Ovary (tissue), 7 donors: ENCODE measurements at regions not wholly inside any gene's neighbourhood (a gene's known extent, or its start where the extent isn't known, plus 50 kb on each side); places are given as distances from the start of the nearest gene placed in this dataset.

ENCODE experiments used
- DNase-seq, 5 donors: peaks; one replicate each; pipeline ENCODE4 v3.0.0-alpha.2; 2019 to 2020
- H3K27ac ChIP-seq, 2 donors: fragments of 200-600 bp; one replicate each; pipeline versions ENCODE4 v1.5.1 to v1.8.0; 2019 to 2022
- H3K27me3 ChIP-seq: fragments of 200-600 bp; one replicate; pipeline ENCODE4 v1.8.0; 2022
- H3K36me3 ChIP-seq: fragments of 200-600 bp; sonication (generic); one replicate; pipeline ENCODE4 v1.5.1; 2019
- H3K4me1 ChIP-seq: one replicate; pipeline ENCODE4 v1.8.1; 2013; ENCODE audit warnings: mild to moderate bottlenecking, moderate library complexity; ENCODE audit not compliant: insufficient read depth
- H3K4me3 ChIP-seq: fragments of 200-600 bp; sonication (generic); one replicate; pipeline ENCODE4 v1.5.1; 2017
- H3K9me3 ChIP-seq, 2 donors: fragments of 200-600 bp in 1 of 2; sonication (generic) in 1 of 2; one replicate each; pipeline versions ENCODE4 v1.5.1 to v1.8.1; 2013 to 2019; ENCODE audit warnings: mild to moderate bottlenecking in 1 of 2, moderate library complexity in 1 of 2
- EP300 ChIP-seq: sonication (generic); formaldehyde crosslinking; IDR thresholded peaks from one replicate; pipeline ENCODE4 v1.6.1; 2017; ENCODE audit warnings: antibody characterized with exemption
- POLR2A ChIP-seq: fragments of 450-650 bp; IDR thresholded peaks from one replicate; pipeline ENCODE4 v1.6.1; 2017; ENCODE audit warnings: antibody characterized with exemption, mild to moderate bottlenecking, moderate library complexity
- WGBS, 3 donors: extraction: QIAGEN DNeasy Blood & Tissue Kit in 1 of 3; methylation state at CpG; one replicate each; pipeline versions ENCODE4 v1.1.5 to v1.1.7; 2013 to 2017; 5-methylcytosine and 5-hydroxymethylcytosine counted together
- intact Hi-C, 4 donors: fragments of 100-400 bp; cut with DNase I; formaldehyde crosslinking; loops; one replicate each; pipeline versions ENCODE4 v1.11.0 to v1.15.1; 2022 to 2023
- TF ChIP-seq, protein P1 (sequence below), 3 donors: fragments of 450-650 bp in 2 of 3; fragments of 200-600 bp in 1 of 3; IDR thresholded peaks; one replicate each; pipeline versions ENCODE4 v1.5.1 to v1.8.0; 2016 to 2022; ENCODE audit warnings: antibody characterized with exemption in 3 of 3, mild to moderate bottlenecking in 1 of 3
- donor health status: DM: no; HTN: no; CAD: no; lungs with moderate emphysema.
- donor health status: DM: no; HTN: no; CAD: no.
- donor health status: Bipolar disorder and iron deficiency.
- donor health status: DM: no; HTN: no; CAD: no.
- donor health status: DM: yes; HTN: yes; CAD: no.

DNA sequence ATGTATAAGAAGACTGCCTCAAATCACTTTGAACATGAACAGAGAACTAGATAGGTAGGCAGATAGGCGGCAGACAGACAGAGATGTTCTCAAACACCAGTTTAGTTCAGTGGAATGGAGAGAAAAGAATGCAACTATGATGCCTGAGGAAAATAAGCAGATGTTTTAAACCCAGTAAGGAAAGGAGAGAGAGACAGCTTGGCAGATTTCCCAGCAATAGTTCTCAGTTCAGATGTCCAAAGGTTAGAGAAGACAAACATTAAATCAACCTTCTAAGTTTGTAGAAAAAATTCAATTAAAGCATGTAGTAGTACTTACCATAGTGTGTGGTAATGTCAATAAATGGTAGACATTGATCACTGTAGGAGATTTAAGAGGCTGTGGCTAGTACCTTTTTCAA is 209.6 kb upstream of the PFN2 start:
- Histone ChIP-seq H3K9me3 (no peaks in the 10 kb centered on the region), H3K27ac (no peak overlapping the region), H3K27me3 (no peaks in the 10 kb centered on the region), H3K4me1 (no peaks in the 10 kb centered on the region), H3K36me3 (no peaks in the 10 kb centered on the region), H3K4me3 (no peak overlapping the region)
- no peak for DNase-seq
- TF ChIP-seq, protein P1, sequence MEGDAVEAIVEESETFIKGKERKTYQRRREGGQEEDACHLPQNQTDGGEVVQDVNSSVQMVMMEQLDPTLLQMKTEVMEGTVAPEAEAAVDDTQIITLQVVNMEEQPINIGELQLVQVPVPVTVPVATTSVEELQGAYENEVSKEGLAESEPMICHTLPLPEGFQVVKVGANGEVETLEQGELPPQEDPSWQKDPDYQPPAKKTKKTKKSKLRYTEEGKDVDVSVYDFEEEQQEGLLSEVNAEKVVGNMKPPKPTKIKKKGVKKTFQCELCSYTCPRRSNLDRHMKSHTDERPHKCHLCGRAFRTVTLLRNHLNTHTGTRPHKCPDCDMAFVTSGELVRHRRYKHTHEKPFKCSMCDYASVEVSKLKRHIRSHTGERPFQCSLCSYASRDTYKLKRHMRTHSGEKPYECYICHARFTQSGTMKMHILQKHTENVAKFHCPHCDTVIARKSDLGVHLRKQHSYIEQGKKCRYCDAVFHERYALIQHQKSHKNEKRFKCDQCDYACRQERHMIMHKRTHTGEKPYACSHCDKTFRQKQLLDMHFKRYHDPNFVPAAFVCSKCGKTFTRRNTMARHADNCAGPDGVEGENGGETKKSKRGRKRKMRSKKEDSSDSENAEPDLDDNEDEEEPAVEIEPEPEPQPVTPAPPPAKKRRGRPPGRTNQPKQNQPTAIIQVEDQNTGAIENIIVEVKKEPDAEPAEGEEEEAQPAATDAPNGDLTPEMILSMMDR (IDR thresholded peaks at IDR 0.05), result no peak
- TF ChIP-seq EP300, result no peak
- TF ChIP-seq POLR2A, result no peak
- 19 to 35% (median 28%) methylated on average over 1 of the region's 1 CpG for WGBS, 3 donors
- intact Hi-C loops, result loop anchor here (5.0 to 10.0 kb wide), 3 partner anchors 213 to 876 kb away; no protein-coding TSS in a partner anchor

DNA sequence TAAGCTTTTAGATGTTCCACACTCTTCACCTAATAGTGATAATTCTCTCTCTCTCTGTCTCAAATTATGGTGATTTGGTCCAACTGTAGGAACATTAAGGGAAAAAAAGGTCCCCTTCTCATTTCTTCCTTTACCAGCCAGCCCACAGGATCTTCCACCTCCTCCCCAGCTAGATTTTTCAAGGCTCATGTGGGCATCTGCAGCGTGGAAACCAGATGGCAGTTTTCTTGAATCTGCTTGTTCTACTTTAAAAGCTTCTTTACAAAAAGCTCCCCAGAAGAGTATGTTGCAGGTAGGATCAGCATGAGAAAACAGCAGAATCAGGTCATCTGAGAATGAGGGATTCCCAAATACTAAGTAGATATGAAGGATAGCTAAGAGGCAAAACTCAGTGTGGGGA is 208.6 kb upstream of the PFN2 start:
- TF ChIP-seq EP300 (no peak), POLR2A (no peak)
- TF ChIP-seq, protein P1 (IDR thresholded peaks at IDR 0.05), result no peak
- Histone ChIP-seq H3K27ac (no peak overlapping the region), H3K27me3 (no peaks in the 10 kb centered on the region), H3K4me3 (no peak overlapping the region), H3K9me3 (no peaks in the 10 kb centered on the region), H3K36me3 (no peaks in the 10 kb centered on the region), H3K4me1 (no peaks in the 10 kb centered on the region)
- no peak for DNase-seq
- intact Hi-C loops, result no loop called here
- WGBS, 3 donors, result 90 to 97% (median 91%) methylated on average over 1 of the region's 1 CpG

DNA sequence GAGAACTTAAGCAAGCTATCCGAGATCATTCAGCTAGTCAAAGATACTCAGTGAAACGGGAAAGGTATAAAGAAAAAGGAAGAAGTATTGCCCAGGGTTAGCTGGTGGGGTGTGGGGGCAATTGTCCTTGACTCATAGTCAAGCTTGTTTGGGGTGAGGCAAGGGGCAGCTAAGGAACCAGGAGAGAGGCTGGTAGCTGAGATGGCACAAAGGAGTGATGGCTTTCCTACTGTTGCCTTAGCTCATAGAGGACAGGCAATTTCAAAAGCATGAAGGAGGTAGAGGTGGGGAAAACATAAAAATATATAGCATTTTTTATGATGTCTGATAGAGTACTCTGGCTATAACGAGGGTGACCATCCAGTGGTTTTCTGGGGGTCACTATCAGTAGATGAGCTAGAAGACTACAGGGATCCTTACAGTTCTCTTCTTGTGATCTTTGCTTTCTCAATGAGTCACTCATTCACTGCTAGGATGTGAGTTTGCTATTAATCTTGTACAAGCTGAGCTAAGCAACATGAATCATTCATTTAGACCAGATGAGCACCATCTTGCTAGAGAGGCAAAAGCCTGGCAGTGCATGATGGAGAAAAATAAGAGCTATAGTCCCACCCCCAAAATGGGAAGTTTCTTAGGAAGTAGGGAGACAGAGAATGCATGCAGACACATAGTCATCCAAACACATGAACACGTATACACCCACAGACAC is 207.1 kb upstream of the PFN2 start:
- no peak overlapping the region for H3K27ac ChIP-seq
- WGBS, 3 donors, result 89 to 92% (median 91%) methylated on average over 4 of the region's 4 CpGs
- intact Hi-C loops, result no loop called here

DNA sequence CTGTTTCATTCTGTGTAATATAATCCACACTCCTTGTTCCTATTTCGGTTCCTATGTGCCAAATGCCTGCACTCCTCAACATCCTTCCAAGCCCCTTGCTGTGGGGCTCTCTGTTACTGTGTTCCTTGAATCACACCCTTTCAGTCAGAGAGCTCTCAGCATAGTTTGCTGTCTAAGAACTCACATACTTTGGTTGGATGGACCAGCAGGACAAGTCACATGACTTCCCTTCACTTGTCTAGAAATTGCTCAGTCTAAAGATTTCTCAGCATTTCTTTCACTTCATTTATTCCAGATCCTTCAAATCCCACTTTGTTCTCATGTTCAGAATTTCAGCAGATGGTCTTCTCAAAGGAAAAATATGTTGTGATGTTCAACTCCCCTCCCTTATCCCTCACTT is 203.5 kb upstream of the PFN2 start:
- Histone ChIP-seq H3K36me3 (no peaks in the 10 kb centered on the region), H3K4me3 (no peak overlapping the region), H3K27me3 (no peaks in the 10 kb centered on the region), H3K9me3 (no peaks in the 10 kb centered on the region), H3K4me1 (no peaks in the 10 kb centered on the region), H3K27ac (no peak overlapping the region)
- DNase-seq, result no peak
- no peak for TF ChIP-seq POLR2A
- TF ChIP-seq, protein P1 (IDR thresholded peaks at IDR 0.05), result no peak
- no peak for TF ChIP-seq EP300
- intact Hi-C loops, result no loop called here
- 92 to 97% (median 93%) methylated on average over 1 of the region's 1 CpG for WGBS, 3 donors

More for the DNA sequence above, 207.1 kb upstream of the PFN2 start:
- Histone ChIP-seq H3K36me3 (no peaks in the 10 kb centered on the region), H3K4me3 (no peak overlapping the region), H3K9me3 (no peaks in the 10 kb centered on the region), H3K27me3 (no peaks in the 10 kb centered on the region), H3K4me1 (no peaks in the 10 kb centered on the region)
- no peak for TF ChIP-seq POLR2A
- DNase-seq, result no peak

DNA sequence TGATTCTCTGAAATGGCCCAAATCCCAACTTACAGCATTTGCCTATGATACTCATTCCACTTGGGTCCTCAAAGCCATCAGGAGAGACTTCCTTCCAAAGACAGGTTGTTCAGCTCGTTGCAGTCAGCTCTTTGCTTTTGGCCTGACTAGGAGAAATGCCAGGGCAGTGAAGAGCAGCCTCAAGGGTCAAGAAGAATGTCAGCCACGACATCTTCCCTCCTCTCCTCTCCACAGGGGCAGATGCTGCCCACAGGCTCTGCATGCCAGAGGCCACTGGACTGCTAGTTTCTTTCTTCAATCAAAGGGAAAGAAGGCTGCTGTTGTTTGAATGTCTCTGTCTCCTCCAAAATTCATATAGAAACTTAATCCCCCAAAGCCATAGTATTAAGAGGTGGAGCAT is 201.7 kb upstream of the PFN2 start:
- TF ChIP-seq, protein P1 (IDR thresholded peaks at IDR 0.05), result no peak
- TF ChIP-seq POLR2A, result no peak
- no peak for TF ChIP-seq EP300

More for the DNA sequence above, 201.7 kb upstream of the PFN2 start:
- intact Hi-C loops, result no loop called here
- Histone ChIP-seq H3K27ac (no peak overlapping the region), H3K9me3 (no peaks in the 10 kb centered on the region), H3K4me3 (no peak overlapping the region), H3K27me3 (no peaks in the 10 kb centered on the region), H3K4me1 (no peaks in the 10 kb centered on the region), H3K36me3 (no peaks in the 10 kb centered on the region)
- 53 to 67% (median 55%) methylated on average over 2 of the region's 2 CpGs for WGBS, 3 donors
- no peak for DNase-seq
